Rectal smooth muscle tissue (tissue), 1 donor: ENCODE measurements at regions not wholly inside any gene's neighbourhood (a gene's known extent, or its start where the extent isn't known, plus 50 kb on each side); places are given as distances from the start of the nearest gene placed in this dataset.
"Not testable (repeated sequence)": the region's sequence is repeated elsewhere in the genome, so short reads cannot be mapped to it uniquely, and the experiment has no call there.

Experiments
- H3K27ac ChIP-seq: one replicate; pipeline ENCODE4 v1.7.0; 2013; ENCODE audit warnings: low read depth, low read length, inconsistent platforms
- H3K27me3 ChIP-seq: one replicate; pipeline ENCODE4 v1.7.0; 2013; ENCODE audit warnings: low read length; ENCODE audit not compliant: control insufficient read depth, insufficient read depth
- H3K36me3 ChIP-seq: one replicate; pipeline ENCODE4 v1.7.0; 2013; ENCODE audit warnings: low read length; ENCODE audit not compliant: control insufficient read depth, insufficient read depth
- H3K4me1 ChIP-seq: one replicate; pipeline ENCODE4 v1.7.0; 2013; ENCODE audit warnings: low read length; ENCODE audit not compliant: control insufficient read depth, insufficient read depth
- H3K4me3 ChIP-seq: one replicate; pipeline ENCODE4 v1.7.0; 2013; ENCODE audit warnings: low read length
- H3K9ac ChIP-seq: one replicate; pipeline ENCODE4 v1.7.0; 2013; ENCODE audit warnings: low read length

- no peaks in the 10 kb centered on the region for H3K4me1 ChIP-seq
- no peak overlapping the region for H3K9ac ChIP-seq
- no peak overlapping the region for H3K4me3 ChIP-seq
- H3K36me3 ChIP-seq, result no peaks in the 10 kb centered on the region
- no peak overlapping the region for H3K27ac ChIP-seq
- no peaks in the 10 kb centered on the region for H3K27me3 ChIP-seq
These were observed 173.3 kb downstream of the OSR1 start for GRCh38 chr2:19185086-19185485.

DNA sequence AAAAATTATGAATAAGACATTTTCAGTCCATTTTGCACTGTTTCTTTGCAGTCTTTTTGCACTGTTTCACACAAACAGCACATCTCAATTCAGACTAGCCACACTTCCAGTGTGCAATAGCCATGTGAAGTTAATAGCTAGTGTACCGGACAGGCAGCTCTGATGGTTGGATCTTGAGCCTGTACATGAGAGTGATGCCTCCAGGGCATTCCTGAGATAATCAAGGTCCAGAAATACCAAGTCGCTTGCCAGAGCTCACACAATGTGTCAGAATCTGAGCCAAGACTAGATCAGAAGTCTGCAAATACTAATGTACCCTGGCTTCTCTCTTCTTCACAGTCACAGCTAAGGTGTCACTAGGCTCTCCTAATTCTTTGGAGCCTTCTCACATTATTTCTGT lies 180.2 kb downstream of the OSR1 start:
- Histone ChIP-seq H3K27ac (no peak overlapping the region), H3K36me3 (no peaks in the 10 kb centered on the region), H3K9ac (no peak overlapping the region), H3K4me3 (no peak overlapping the region), H3K27me3 (no peaks in the 10 kb centered on the region), H3K4me1 (no peaks in the 10 kb centered on the region)

DNA sequence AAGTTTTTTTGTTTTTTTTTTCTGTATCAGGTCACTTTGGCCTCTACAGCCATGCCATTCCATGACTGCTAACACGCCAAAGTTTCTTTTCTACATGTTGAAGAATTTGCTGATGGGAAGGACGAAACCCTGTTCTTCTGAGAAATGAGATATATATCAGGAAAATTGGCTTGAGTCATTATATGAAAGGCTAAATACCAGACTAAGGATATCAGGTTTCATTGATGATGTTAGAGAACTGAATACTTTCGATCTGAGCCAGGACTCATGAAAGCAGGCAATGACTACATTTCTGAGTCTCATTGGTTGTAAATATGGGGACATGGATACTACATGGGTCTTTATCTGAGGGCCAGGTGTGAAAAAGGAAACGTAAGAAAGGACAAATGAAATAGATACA lies 181.4 kb downstream of the OSR1 start:
- Histone ChIP-seq H3K4me1 (no peaks in the 10 kb centered on the region), H3K9ac (no peak overlapping the region), H3K27me3 (no peaks in the 10 kb centered on the region), H3K36me3 (no peaks in the 10 kb centered on the region), H3K4me3 (no peak overlapping the region), H3K27ac (no peak overlapping the region)

- Histone ChIP-seq H3K36me3 (no peaks in the 10 kb centered on the region), H3K9ac (no peak overlapping the region), H3K4me3 (no peak overlapping the region), H3K27ac (no peak overlapping the region), H3K27me3 (no peaks in the 10 kb centered on the region), H3K4me1 (no peaks in the 10 kb centered on the region)
These were observed 182.1 kb downstream of the OSR1 start for GRCh38 chr2:19176172-19176852.

GRCh38 chr2:19174176-19174575 lies 184.2 kb downstream of the OSR1 start:
- H3K27ac ChIP-seq, result no peak overlapping the region
- no peaks in the 10 kb centered on the region for H3K36me3 ChIP-seq
- no peak overlapping the region for H3K9ac ChIP-seq
- no peaks in the 10 kb centered on the region for H3K4me1 ChIP-seq
- H3K27me3 ChIP-seq, result no peaks in the 10 kb centered on the region
- H3K4me3 ChIP-seq, result no peak overlapping the region

GRCh38 chr2:19171409-19171808 lies 187.0 kb downstream of the OSR1 start:
- Histone ChIP-seq H3K36me3 (no peaks in the 10 kb centered on the region), H3K27ac (no peak overlapping the region), H3K4me1 (no peaks in the 10 kb centered on the region), H3K27me3 (no peaks in the 10 kb centered on the region), H3K4me3 (no peak overlapping the region), H3K9ac (no peak overlapping the region)

DNA sequence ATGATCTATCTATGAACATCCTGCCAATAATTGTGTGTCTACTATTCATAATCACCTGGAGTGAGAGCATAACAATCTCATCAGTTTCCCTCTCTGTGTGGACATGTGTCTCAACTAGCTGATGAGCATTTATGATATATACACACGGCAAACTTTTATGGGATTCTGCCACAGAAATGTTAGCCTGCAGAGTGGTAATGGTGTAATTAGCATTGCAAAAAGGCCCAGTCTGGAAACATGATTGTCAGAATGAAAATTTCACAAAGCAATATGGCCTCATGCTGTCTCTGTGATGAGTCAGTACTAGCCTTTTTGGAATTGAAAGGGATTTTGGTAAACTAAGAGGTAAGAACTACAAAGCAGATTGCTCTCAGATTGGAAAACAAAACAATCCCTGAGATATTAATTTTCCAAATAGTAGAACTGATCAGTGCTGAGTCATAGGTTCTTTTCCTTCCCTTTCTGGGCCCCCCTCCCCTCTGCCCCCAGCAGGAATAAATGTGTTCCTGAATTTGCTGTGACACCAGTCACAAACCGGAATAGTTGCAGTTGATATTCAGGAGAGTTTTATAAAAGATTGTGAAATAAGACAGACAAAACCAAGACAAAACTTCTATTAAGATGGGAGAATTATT lies 189.2 kb downstream of the OSR1 start:
- Histone ChIP-seq H3K4me1 (no peaks in the 10 kb centered on the region), H3K27ac (no peak overlapping the region), H3K36me3 (no peaks in the 10 kb centered on the region), H3K27me3 (no peaks in the 10 kb centered on the region), H3K9ac (no peak overlapping the region), H3K4me3 (no peak overlapping the region)

DNA sequence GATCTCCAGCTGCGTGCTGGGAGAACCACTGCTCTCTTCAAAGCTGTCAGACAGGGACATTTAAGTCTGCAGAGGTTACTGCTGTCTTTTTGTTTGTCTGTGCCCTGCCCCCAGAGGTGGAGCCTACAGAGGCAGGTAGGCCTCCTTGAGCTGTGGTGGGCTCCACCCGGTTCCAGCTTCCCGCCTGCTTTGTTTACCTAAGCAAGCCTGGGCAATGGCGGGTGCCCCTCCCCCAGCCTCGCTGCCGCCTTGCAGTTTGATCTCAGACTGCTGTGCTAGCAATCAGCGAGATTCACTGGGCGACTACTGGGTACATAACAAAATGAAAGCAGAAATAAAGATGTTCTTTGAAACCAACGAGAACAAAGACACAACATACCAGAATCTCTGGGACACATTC lies 194.3 kb downstream of the OSR1 start:
- not testable (repeated sequence) for H3K27ac ChIP-seq, H3K36me3 ChIP-seq, H3K9ac ChIP-seq, H3K4me1 ChIP-seq, H3K4me3 ChIP-seq, H3K27me3 ChIP-seq

DNA sequence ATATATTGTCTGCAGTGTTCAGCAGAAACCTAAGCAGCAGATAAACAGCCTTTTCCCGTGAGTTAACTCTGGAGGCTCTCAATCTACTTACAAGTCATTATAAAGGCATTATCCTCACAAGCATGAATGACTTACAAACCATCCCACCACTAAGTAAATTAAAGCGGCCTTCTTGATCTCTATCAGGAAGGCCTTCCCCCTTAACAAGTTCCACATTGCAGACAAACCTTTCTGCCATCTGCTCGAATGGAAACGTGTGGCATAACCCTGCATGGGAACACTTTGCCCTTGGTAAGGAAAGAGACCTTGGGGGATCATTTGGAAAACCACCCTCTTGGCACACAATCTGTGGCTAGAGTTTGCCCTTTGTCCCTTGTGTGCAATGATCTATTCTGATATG lies 199.5 kb downstream of the OSR1 start:
- no peaks in the 10 kb centered on the region for H3K4me1 ChIP-seq
- H3K27ac ChIP-seq, result no peak overlapping the region
- no peak overlapping the region for H3K9ac ChIP-seq
- no peak overlapping the region for H3K4me3 ChIP-seq
- no peaks in the 10 kb centered on the region for H3K36me3 ChIP-seq
- H3K27me3 ChIP-seq, result no peaks in the 10 kb centered on the region

DNA sequence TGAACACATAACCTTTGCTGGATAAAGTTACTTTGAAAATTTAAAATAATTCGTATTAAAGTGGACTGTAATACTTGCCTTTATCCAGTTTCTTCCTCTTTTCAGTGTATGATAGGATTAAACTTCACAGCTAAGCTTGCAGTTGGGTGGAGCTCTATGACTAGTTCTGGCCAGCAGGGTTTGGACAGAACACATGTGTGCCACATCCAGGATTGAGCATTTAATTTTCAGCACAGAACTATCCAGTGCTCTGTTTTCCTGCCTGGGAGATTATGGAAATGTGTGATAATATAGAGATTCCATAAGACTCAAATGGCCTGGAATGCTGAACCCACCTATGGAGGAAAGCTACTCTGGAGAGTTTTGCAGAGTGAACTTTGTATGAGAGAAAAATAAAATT lies 200.2 kb downstream of the OSR1 start:
- no peaks in the 10 kb centered on the region for H3K27me3 ChIP-seq
- H3K4me3 ChIP-seq, result no peak overlapping the region
- H3K4me1 ChIP-seq, result no peaks in the 10 kb centered on the region
- H3K36me3 ChIP-seq, result no peaks in the 10 kb centered on the region
- no peak overlapping the region for H3K27ac ChIP-seq
- H3K9ac ChIP-seq, result no peak overlapping the region

DNA sequence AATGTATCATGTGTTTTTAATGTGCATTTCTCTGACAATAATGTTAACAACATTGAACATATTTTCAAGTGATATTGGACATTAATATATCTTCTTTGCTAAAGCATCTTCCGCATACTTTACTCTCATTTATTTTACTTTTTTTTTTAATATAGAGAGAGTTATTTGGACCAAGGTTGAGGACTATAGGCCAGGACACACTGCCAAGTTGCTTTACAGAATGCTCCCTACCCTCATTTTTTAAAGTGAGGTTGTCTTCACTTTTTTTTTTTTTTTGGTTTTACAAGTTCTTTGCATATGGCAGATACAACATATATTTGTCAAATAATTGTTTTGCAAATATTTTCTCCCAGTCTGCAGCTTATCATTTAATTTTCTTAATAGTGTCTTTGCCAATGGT lies 201.8 kb downstream of the OSR1 start:
- Histone ChIP-seq H3K4me1 (no peaks in the 10 kb centered on the region), H3K27me3 (no peaks in the 10 kb centered on the region), H3K4me3 (no peak overlapping the region), H3K9ac (no peak overlapping the region), H3K27ac (no peak overlapping the region), H3K36me3 (no peaks in the 10 kb centered on the region)

DNA sequence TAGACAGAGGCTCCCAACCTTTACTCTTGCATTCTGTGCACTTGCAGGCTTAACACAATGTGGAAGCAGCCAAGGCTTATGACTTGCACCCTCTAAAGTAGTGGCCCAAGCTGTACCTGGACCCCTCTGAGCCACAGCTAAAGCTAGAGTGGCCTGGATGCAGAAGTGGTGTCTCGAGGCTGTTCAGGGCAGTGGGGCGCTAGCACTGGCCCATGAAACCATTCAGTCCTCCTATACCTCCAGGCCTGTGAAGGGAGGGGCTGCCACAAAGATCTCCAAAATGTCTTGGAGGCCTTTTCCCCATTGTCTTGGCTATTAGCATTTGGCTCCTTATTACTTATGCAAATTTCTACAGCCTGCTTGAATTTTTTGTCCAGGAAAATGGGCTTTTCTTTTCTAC lies 207.7 kb downstream of the OSR1 start:
- no peaks in the 10 kb centered on the region for H3K27me3 ChIP-seq
- H3K4me1 ChIP-seq, result no peaks in the 10 kb centered on the region
- no peak overlapping the region for H3K27ac ChIP-seq
- H3K9ac ChIP-seq, result no peak overlapping the region
- no peak overlapping the region for H3K4me3 ChIP-seq
- no peaks in the 10 kb centered on the region for H3K36me3 ChIP-seq

DNA sequence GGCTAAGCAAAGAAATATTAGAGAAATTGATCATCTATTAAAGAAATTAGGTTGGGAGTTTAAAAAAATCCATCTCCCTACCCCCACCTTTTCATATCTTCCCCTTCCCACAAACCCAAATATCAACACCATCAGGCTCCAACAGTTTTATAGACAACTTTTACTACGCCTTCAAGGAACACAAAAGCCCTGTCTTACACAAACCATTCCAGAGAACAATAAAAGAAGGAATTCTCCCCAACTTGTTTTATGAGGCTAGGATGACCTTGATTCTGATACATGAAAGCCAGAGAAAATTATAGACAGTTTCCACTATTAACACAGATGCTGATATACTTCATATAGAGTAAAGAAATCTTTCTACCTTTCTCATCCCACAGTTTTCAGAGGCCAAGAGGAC lies 211.6 kb downstream of the OSR1 start:
- H3K4me3 ChIP-seq, result no peak overlapping the region
- no peak overlapping the region for H3K27ac ChIP-seq

More for the DNA sequence above, 211.6 kb downstream of the OSR1 start:
- H3K9ac ChIP-seq, result no peak overlapping the region
- no peaks in the 10 kb centered on the region for H3K36me3 ChIP-seq
- H3K27me3 ChIP-seq, result no peaks in the 10 kb centered on the region
- no peaks in the 10 kb centered on the region for H3K4me1 ChIP-seq
